NT2/D1 (cell line): ENCODE measurements at regions not wholly inside any gene's neighbourhood (a gene's known extent, or its start where the extent isn't known, plus 50 kb on each side); places are given as distances from the start of the nearest gene placed in this dataset.

Experiments used
- DNase-seq: peaks from one replicate; pipeline ENCODE4 v3.0.0-alpha.2; 2011; ENCODE audit warnings: low read depth, low spot score
- H3K27me3 ChIP-seq: 2 replicates; pipeline ENCODE4 v1.6.0; 2011; ENCODE audit warnings: mild to moderate bottlenecking; ENCODE audit not compliant: insufficient read length, insufficient read depth
- H3K36me3 ChIP-seq: 2 replicates; pipeline ENCODE4 v1.6.1; 2011; ENCODE audit warnings: mild to moderate bottlenecking, low read length, mixed read lengths; ENCODE audit not compliant: insufficient read depth, insufficient read length
- H3K4me1 ChIP-seq: 2 replicates; pipeline ENCODE4 v1.5.1; 2011; ENCODE audit not compliant: insufficient read depth, insufficient read length
- H3K4me3 ChIP-seq: 2 replicates; pipeline ENCODE4 v1.5.1; 2011; ENCODE audit warnings: low read depth; ENCODE audit not compliant: insufficient read length
- H3K9ac ChIP-seq: 2 replicates; pipeline ENCODE4 v1.6.0; 2011; ENCODE audit warnings: low read depth; ENCODE audit not compliant: insufficient read length
- H3K9me3 ChIP-seq: 2 replicates; pipeline ENCODE4 v1.5.1; 2011; ENCODE audit warnings: mild to moderate bottlenecking, low read length; ENCODE audit not compliant: insufficient read depth
- SUZ12 ChIP-seq: IDR thresholded peaks from 2 replicates; pipeline ENCODE4 v1.6.1; 2011; ENCODE audit not compliant: insufficient read length, insufficient read depth; ENCODE audit errors: extremely low read depth
- YY1 ChIP-seq: IDR thresholded peaks from 2 replicates; pipeline ENCODE4 v1.6.1; 2011; ENCODE audit not compliant: insufficient read length, insufficient read depth
- ZNF274 ChIP-seq: IDR thresholded peaks from 2 replicates; pipeline ENCODE4 v1.6.1; 2011; ENCODE audit warnings: mild to moderate bottlenecking, low read depth, low read length

GRCh38 chr13:100940658-100941057 lies 266.1 kb upstream of the TMTC4 start:
- Histone ChIP-seq H3K4me3 (no peak overlapping the region), H3K9me3 (no peaks in the 10 kb centered on the region), H3K36me3 (no peaks in the 10 kb centered on the region), H3K4me1 (no peaks in the 10 kb centered on the region), H3K9ac (no peak overlapping the region), H3K27me3 (no peaks in the 10 kb centered on the region)
- TF ChIP-seq YY1 (no peak), SUZ12 (no peak), ZNF274 (no peak)
- no peak for DNase-seq

- Histone ChIP-seq H3K9ac (no peak overlapping the region), H3K4me3 (no peak overlapping the region), H3K4me1 (no peaks in the 10 kb centered on the region), H3K9me3 (no peaks in the 10 kb centered on the region), H3K36me3 (no peaks in the 10 kb centered on the region), H3K27me3 (no peaks in the 10 kb centered on the region)
- no peak for DNase-seq
- TF ChIP-seq YY1, result no peak
- no peak for TF ChIP-seq SUZ12
- no peak for TF ChIP-seq ZNF274
Observed at GRCh38 chr13:100933841-100934240, 259.2 kb upstream of the TMTC4 start.

GRCh38 chr13:100922599-100922998 lies 248.0 kb upstream of the TMTC4 start:
- no peak overlapping the region for H3K4me3 ChIP-seq
- H3K9ac ChIP-seq, result no peak overlapping the region
- H3K27me3 ChIP-seq, result no peaks in the 10 kb centered on the region
- DNase-seq, result no peak
- H3K4me1 ChIP-seq, result no peaks in the 10 kb centered on the region
- no peaks in the 10 kb centered on the region for H3K36me3 ChIP-seq
- H3K9me3 ChIP-seq, result no peaks in the 10 kb centered on the region
- no peak for TF ChIP-seq ZNF274
- TF ChIP-seq YY1, result no peak

- no peak for DNase-seq
- H3K9me3 ChIP-seq, result no peaks in the 10 kb centered on the region
- H3K4me3 ChIP-seq, result no peak overlapping the region
- no peak for TF ChIP-seq YY1
- TF ChIP-seq SUZ12, result no peak
- H3K4me1 ChIP-seq, result no peaks in the 10 kb centered on the region
- no peak overlapping the region for H3K9ac ChIP-seq
- no peaks in the 10 kb centered on the region for H3K36me3 ChIP-seq
- H3K27me3 ChIP-seq, result no peaks in the 10 kb centered on the region
Observed at GRCh38 chr13:100921139-100921538, 246.5 kb upstream of the TMTC4 start.

GRCh38 chr13:100917011-100917410 lies 242.4 kb upstream of the TMTC4 start:
- H3K27me3 ChIP-seq, result no peaks in the 10 kb centered on the region
- TF ChIP-seq YY1 (no peak), SUZ12 (no peak), ZNF274 (no peak)
- no peaks in the 10 kb centered on the region for H3K9me3 ChIP-seq
- H3K4me1 ChIP-seq, result no peaks in the 10 kb centered on the region
- H3K36me3 ChIP-seq, result no peaks in the 10 kb centered on the region
- no peak overlapping the region for H3K4me3 ChIP-seq
- H3K9ac ChIP-seq, result no peak overlapping the region
- no peak for DNase-seq

- Histone ChIP-seq H3K36me3 (no peaks in the 10 kb centered on the region), H3K27me3 (no peaks in the 10 kb centered on the region), H3K4me3 (no peak overlapping the region), H3K9ac (no peak overlapping the region), H3K4me1 (no peaks in the 10 kb centered on the region), H3K9me3 (no peaks in the 10 kb centered on the region)
- no peak for DNase-seq
- TF ChIP-seq ZNF274 (no peak), SUZ12 (no peak), YY1 (no peak)
Observed at GRCh38 chr13:100913143-100913542, 238.5 kb upstream of the TMTC4 start.

GRCh38 chr13:100904293-100904976 lies 229.8 kb upstream of the TMTC4 start:
- no peak for DNase-seq
- TF ChIP-seq YY1 (no peak), SUZ12 (no peak), ZNF274 (no peak)
- Histone ChIP-seq H3K4me1 (no peaks in the 10 kb centered on the region), H3K9ac (no peak overlapping the region), H3K36me3 (no peaks in the 10 kb centered on the region), H3K9me3 (no peaks in the 10 kb centered on the region), H3K27me3 (no peaks in the 10 kb centered on the region), H3K4me3 (no peak overlapping the region)
